PC-9 (cell line): ENCODE measurements at regions not wholly inside any gene's neighbourhood (a gene's known extent, or its start where the extent isn't known, plus 50 kb on each side); places are given as distances from the start of the nearest gene placed in this dataset.

ENCODE experiments used
- CTCF ChIP-seq: fragments of 200-600 bp; sonication (generic); conservative IDR thresholded peaks from 2 replicates; pipeline ENCODE4 v1.6.1; 2017; ENCODE audit warnings: mixed run types, antibody characterized with exemption, mild to moderate bottlenecking, moderate library complexity
- EZH2 ChIP-seq: fragments of 200-600 bp; sonication (generic); IDR thresholded peaks from 2 replicates; pipeline ENCODE4 v1.8.0; 2017; ENCODE audit warnings: antibody characterized with exemption, low read depth

- TF ChIP-seq CTCF (no peak), EZH2 (no peak)
Measured at GRCh38 chr22:48181263-48181955, 1419.0 kb downstream of the TBC1D22A start.
